ENCODE measurements at regions not wholly inside any gene's neighbourhood (a gene's known extent, or its start where the extent isn't known, plus 50 kb on each side); places are given as distances from the start of the nearest gene placed in this dataset.

DNA sequence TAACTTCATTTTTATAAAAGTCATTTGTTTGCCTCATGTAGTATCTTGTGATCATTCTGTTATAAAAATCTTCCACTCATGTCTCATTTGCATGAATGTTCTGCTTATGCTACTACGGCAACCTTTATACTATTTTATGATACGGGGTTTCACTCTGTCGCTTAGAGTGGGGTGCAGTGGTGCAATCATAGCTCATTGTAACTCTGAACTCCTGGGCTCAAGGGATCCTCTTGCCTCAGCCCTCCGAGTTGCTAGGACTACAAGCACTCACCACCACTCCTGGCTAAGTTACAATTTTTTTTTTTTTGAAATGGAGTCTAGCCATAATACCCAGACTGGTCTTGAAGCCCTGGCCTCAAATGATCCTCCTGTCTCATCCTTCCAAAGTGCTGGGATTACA is 154.4 kb upstream of the PREP start:
- no peaks in the 10 kb centered on the region for H3K4me1 ChIP-seq (ENCODE audit: control insufficient read depth in 1 of 2, insufficient read depth in 2 of 2, low read depth in 1 of 2, low read length in 1 of 2)
- no peak overlapping the region for H3K27ac ChIP-seq (ENCODE audit: low read depth in 2 of 2, low read length in 1 of 2)
- 81% methylated on average over 4 of the region's 4 CpGs for WGBS (ENCODE audit: low lambda C conversion rate)
- H3F3A ChIP-seq (replicated peaks; ENCODE audit: insufficient read depth) = peaks cover 8% of the 10 kb centered on the region
- CTCF ChIA-PET = no interaction called here
- H3K9me2 ChIP-seq = no peaks in the 10 kb centered on the region
- H3K36me3 ChIP-seq (replicated peaks in 1 of 2; ENCODE audit: control insufficient read depth in 1 of 2, insufficient read depth in 2 of 2, low read length in 1 of 2) = no peaks in the 10 kb centered on the region
- no peaks in the 10 kb centered on the region for H3K79me2 ChIP-seq (ENCODE audit: insufficient read depth)
- no peak overlapping the region for H3K4me3 ChIP-seq (ENCODE audit: low read depth in 2 of 2, low read length in 1 of 2)
- H3K9ac ChIP-seq = no peak overlapping the region
- no peaks in the 10 kb centered on the region for H3K27me3 ChIP-seq (ENCODE audit: insufficient read depth)
- DNase-seq = no peak
- POLR2A ChIA-PET = no interaction called here
- no peak overlapping the region for H2AFZ ChIP-seq (ENCODE audit: low read depth)
- no peak overlapping the region for H3K4me2 ChIP-seq
- TF ChIP-seq FOXJ3 (CRISPR knock-in tag; IDR thresholded peaks at IDR 0.05) (no peak), CHD2 (IDR thresholded peaks at IDR 0.05; ENCODE audit: low read length, partially characterized antibody) (no peak)
- no peaks in the 10 kb centered on the region for H4K20me1 ChIP-seq (ENCODE audit: insufficient read depth)
- peaks cover 8% of the 10 kb centered on the region; the same call in 1 of the 2 replicates for H3K9me3 ChIP-seq

DNA sequence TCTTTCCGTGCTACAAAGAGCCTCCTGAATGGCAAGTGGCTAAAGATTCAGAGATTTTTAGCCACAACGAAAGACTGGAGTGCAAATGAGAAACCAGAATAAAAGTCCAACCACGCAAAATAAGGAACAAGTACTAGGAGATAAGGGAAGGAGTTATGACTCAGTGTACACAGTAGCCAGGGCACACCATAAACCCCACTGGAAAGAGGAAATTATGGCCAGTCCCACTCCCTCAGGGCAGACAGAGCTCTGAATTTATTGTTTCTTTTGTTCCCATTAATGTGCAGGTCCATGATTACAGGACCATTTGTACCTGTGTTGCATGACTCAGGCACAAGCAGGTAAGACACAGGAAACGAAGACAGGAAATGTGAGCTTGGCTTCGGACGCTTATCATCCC is 150.3 kb upstream of the PREP start:
- Histone ChIP-seq H3K4me2 (no peak overlapping the region), H3K9ac (no peak overlapping the region), H4K20me1 (ENCODE audit: insufficient read depth) (no peaks in the 10 kb centered on the region), H3K9me2 (no peaks in the 10 kb centered on the region), H2AFZ (ENCODE audit: low read depth) (no peak overlapping the region), H3K79me2 (ENCODE audit: insufficient read depth) (no peaks in the 10 kb centered on the region), H3K36me3 (replicated peaks in 1 of 2; ENCODE audit: control insufficient read depth in 1 of 2, insufficient read depth in 2 of 2, low read length in 1 of 2) (no peaks in the 10 kb centered on the region), H3K27me3 (ENCODE audit: insufficient read depth) (no peaks in the 10 kb centered on the region), H3K9me3 (peaks cover 8% of the 10 kb centered on the region; the same call in 1 of the 2 replicates), H3K4me1 (ENCODE audit: control insufficient read depth in 1 of 2, insufficient read depth in 2 of 2, low read depth in 1 of 2, low read length in 1 of 2) (peaks cover 0 to 3% of the 10 kb centered on the region in 2 experiments; a peak in 1 of 4 replicates), H3K27ac (ENCODE audit: low read depth in 2 of 2, low read length in 1 of 2) (no peak overlapping the region), H3F3A (replicated peaks; ENCODE audit: insufficient read depth) (no peaks in the 10 kb centered on the region), H3K4me3 (ENCODE audit: low read depth in 2 of 2, low read length in 1 of 2) (no peak overlapping the region)
- TF ChIP-seq CHD2 (IDR thresholded peaks at IDR 0.05; ENCODE audit: low read length, partially characterized antibody) = no peak
- TF ChIP-seq NRF1 (IDR thresholded peaks at IDR 0.05; ENCODE audit: low read depth, low read length) = no peak
- TF ChIP-seq, protein P1, sequence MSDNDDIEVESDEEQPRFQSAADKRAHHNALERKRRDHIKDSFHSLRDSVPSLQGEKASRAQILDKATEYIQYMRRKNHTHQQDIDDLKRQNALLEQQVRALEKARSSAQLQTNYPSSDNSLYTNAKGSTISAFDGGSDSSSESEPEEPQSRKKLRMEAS (IDR thresholded peaks at IDR 0.05; ENCODE audit: low read depth) = no peak
- TF ChIP-seq RCOR1 (IDR thresholded peaks at IDR 0.05; ENCODE audit: low read length) = no peak
- no peak for TF ChIP-seq TAF1 (IDR thresholded peaks at IDR 0.05; ENCODE audit: borderline replicate concordance, low read depth, low read length)
- no peak for TF ChIP-seq GABPA (IDR thresholded peaks at IDR 0.05; ENCODE audit: low read depth)
- TF ChIP-seq RXRA (IDR thresholded peaks at IDR 0.05; ENCODE audit: borderline replicate concordance, low read depth) = no peak
- TF ChIP-seq RAD21 (IDR thresholded peaks at IDR 0.05; ENCODE audit: low read length) = no peak
- TF ChIP-seq, protein P2, sequence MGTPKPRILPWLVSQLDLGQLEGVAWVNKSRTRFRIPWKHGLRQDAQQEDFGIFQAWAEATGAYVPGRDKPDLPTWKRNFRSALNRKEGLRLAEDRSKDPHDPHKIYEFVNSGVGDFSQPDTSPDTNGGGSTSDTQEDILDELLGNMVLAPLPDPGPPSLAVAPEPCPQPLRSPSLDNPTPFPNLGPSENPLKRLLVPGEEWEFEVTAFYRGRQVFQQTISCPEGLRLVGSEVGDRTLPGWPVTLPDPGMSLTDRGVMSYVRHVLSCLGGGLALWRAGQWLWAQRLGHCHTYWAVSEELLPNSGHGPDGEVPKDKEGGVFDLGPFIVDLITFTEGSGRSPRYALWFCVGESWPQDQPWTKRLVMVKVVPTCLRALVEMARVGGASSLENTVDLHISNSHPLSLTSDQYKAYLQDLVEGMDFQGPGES (IDR thresholded peaks at IDR 0.05; ENCODE audit: low read depth, low read length) = no peak
- TF ChIP-seq, protein P3, sequence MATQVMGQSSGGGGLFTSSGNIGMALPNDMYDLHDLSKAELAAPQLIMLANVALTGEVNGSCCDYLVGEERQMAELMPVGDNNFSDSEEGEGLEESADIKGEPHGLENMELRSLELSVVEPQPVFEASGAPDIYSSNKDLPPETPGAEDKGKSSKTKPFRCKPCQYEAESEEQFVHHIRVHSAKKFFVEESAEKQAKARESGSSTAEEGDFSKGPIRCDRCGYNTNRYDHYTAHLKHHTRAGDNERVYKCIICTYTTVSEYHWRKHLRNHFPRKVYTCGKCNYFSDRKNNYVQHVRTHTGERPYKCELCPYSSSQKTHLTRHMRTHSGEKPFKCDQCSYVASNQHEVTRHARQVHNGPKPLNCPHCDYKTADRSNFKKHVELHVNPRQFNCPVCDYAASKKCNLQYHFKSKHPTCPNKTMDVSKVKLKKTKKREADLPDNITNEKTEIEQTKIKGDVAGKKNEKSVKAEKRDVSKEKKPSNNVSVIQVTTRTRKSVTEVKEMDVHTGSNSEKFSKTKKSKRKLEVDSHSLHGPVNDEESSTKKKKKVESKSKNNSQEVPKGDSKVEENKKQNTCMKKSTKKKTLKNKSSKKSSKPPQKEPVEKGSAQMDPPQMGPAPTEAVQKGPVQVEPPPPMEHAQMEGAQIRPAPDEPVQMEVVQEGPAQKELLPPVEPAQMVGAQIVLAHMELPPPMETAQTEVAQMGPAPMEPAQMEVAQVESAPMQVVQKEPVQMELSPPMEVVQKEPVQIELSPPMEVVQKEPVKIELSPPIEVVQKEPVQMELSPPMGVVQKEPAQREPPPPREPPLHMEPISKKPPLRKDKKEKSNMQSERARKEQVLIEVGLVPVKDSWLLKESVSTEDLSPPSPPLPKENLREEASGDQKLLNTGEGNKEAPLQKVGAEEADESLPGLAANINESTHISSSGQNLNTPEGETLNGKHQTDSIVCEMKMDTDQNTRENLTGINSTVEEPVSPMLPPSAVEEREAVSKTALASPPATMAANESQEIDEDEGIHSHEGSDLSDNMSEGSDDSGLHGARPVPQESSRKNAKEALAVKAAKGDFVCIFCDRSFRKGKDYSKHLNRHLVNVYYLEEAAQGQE (IDR thresholded peaks at IDR 0.05; ENCODE audit: low read depth, low read length) = no peak
- TF ChIP-seq, protein P4, sequence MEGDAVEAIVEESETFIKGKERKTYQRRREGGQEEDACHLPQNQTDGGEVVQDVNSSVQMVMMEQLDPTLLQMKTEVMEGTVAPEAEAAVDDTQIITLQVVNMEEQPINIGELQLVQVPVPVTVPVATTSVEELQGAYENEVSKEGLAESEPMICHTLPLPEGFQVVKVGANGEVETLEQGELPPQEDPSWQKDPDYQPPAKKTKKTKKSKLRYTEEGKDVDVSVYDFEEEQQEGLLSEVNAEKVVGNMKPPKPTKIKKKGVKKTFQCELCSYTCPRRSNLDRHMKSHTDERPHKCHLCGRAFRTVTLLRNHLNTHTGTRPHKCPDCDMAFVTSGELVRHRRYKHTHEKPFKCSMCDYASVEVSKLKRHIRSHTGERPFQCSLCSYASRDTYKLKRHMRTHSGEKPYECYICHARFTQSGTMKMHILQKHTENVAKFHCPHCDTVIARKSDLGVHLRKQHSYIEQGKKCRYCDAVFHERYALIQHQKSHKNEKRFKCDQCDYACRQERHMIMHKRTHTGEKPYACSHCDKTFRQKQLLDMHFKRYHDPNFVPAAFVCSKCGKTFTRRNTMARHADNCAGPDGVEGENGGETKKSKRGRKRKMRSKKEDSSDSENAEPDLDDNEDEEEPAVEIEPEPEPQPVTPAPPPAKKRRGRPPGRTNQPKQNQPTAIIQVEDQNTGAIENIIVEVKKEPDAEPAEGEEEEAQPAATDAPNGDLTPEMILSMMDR (IDR thresholded peaks at IDR 0.05) = no peak
- TF ChIP-seq JUND (IDR thresholded peaks at IDR 0.05) = no peak
- TF ChIP-seq POLR2AphosphoS5 (IDR thresholded peaks at IDR 0.05; ENCODE audit: low read depth, low read length) = no peak
- TF ChIP-seq, protein P5, sequence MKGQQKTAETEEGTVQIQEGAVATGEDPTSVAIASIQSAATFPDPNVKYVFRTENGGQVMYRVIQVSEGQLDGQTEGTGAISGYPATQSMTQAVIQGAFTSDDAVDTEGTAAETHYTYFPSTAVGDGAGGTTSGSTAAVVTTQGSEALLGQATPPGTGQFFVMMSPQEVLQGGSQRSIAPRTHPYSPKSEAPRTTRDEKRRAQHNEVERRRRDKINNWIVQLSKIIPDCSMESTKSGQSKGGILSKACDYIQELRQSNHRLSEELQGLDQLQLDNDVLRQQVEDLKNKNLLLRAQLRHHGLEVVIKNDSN (IDR thresholded peaks at IDR 0.05; ENCODE audit: borderline replicate concordance, low read depth) = no peak
- WGBS (ENCODE audit: low lambda C conversion rate) = 78% methylated on average over 6 of the region's 6 CpGs
- CTCF ChIA-PET = no interaction called here
- POLR2A ChIA-PET = no interaction called here
- no peak for DNase-seq
